LNCaP clone FGC (cell line): ENCODE measurements at regions not wholly inside any gene's neighbourhood (a gene's known extent, or its start where the extent isn't known, plus 50 kb on each side); places are given as distances from the start of the nearest gene placed in this dataset.

Experiments
- DNase-seq: peaks from one replicate; pipeline ENCODE4 v3.0.0-alpha.2; 2011; ENCODE audit warnings: low read depth
- H3K4me3 ChIP-seq: 2 replicates; pipeline ENCODE4 v1.5.1; 2011; ENCODE audit warnings: mild to moderate bottlenecking, low read depth, low read length, control low read depth
- TF ChIP-seq, protein P1 (sequence below): IDR thresholded peaks from 2 replicates; pipeline ENCODE4 v1.5.1; 2012; ENCODE audit warnings: mild to moderate bottlenecking; ENCODE audit not compliant: control insufficient read depth, insufficient read depth; ENCODE audit errors: extremely low read depth

- TF ChIP-seq, protein P1, sequence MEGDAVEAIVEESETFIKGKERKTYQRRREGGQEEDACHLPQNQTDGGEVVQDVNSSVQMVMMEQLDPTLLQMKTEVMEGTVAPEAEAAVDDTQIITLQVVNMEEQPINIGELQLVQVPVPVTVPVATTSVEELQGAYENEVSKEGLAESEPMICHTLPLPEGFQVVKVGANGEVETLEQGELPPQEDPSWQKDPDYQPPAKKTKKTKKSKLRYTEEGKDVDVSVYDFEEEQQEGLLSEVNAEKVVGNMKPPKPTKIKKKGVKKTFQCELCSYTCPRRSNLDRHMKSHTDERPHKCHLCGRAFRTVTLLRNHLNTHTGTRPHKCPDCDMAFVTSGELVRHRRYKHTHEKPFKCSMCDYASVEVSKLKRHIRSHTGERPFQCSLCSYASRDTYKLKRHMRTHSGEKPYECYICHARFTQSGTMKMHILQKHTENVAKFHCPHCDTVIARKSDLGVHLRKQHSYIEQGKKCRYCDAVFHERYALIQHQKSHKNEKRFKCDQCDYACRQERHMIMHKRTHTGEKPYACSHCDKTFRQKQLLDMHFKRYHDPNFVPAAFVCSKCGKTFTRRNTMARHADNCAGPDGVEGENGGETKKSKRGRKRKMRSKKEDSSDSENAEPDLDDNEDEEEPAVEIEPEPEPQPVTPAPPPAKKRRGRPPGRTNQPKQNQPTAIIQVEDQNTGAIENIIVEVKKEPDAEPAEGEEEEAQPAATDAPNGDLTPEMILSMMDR: no peak
- H3K4me3 ChIP-seq: no peak overlapping the region
- DNase-seq: no peak
Measured at GRCh38 chr2:150571121-150571520, 83.7 kb upstream of the RND3 start.

DNA sequence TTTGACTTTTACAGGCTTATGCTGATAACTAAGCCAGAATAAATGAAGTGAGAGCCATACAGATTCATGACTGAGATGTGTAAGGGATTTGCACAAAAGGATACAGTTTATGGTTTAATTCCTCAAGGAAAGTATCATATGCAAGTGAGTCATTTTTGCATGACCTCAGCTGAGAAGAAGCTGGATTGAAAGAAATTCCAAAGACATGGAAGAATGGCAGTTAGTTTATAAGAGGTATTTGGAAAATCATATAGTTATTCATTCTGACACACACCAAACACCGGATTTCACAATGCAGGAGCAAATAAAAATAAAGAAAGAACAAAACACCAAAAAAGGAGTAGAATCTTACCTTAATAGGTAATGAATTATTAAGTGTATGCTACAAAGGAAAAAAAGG is 83.2 kb upstream of the RND3 start:
- no peak for DNase-seq
- TF ChIP-seq, protein P1: no peak
- no peak overlapping the region for H3K4me3 ChIP-seq

- TF ChIP-seq, protein P1: no peak
- DNase-seq: no peak
- H3K4me3 ChIP-seq: no peak overlapping the region
Measured at GRCh38 chr2:150569761-150570160, 82.3 kb upstream of the RND3 start.

DNA sequence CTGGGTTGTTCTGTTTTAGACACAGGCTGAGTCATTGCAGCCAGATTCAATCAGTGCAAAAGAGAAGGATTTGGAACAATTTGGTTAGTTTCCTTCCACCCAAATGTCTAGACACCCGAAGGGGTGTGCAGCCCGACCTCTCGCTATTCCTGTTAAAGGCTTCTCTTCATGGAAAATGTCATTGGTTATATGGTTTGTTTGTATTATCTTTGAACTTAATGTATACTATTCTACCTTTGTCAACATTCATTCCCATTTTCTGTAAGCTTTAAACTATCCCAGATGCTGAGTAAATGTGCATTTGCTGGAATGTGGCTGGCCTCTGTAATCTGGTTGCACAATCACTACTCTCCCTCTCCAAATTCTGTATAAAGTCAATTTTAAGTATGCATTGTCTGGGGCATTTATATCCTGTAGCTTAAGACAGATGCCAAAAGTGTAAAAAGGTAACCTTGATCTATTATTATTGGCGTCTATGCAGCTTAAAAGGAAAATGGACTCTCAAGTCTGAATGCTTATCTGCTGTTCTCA is 80.4 kb upstream of the RND3 start:
- H3K4me3 ChIP-seq: no peak overlapping the region
- no peak for DNase-seq
- TF ChIP-seq, protein P1: no peak

GRCh38 chr2:150566289-150566688 is 78.8 kb upstream of the RND3 start:
- TF ChIP-seq, protein P1: no peak
- DNase-seq: no peak
- no peak overlapping the region for H3K4me3 ChIP-seq

DNA sequence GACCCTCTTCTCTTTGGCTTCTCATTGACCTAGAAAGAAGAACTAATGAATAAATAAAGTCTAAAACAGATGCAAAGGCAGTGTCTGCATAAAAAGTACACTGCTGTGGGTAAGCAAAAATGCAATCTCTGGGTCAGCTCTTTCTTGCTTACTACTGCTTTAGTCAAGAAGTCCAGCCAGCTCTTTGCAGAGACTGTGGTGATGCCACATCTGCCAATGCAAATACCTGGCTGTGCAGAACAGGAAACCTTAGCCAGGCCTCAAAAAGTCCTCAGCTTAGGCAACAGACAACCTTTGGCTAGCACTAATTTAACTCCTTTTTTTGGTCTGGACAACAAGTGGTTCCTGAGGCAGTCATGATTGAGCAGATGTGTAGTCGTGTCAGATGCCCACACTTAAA is 73.6 kb upstream of the RND3 start:
- no peak overlapping the region for H3K4me3 ChIP-seq
- DNase-seq: no peak
- TF ChIP-seq, protein P1: no peak

DNA sequence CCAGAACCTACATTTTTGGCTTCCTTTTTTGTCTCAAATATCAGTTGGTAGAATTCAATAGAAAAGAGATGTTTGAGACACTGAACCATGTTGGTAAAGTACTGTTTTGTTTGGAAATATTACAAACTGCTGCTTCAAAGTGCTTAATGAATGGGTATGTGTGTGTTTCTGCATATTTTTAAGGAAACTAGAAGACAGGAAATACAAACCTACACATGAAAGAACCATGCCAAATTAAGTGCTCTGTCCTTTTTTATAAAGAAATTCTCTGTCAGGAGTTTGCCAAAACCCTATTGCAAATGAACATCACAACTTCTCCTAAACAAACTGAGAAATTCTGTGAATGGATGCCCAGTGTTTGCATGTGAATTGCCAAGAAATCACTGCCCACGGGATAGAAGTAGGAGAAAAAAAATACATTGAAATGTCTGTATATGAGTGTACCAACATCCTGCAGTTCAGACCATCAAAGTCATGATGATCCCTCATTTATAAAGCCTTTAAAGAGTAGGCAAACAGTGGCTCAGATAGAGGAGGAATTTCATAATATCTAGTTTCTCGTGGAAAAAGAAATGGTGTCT is 69.6 kb upstream of the RND3 start:
- TF ChIP-seq, protein P1: no peak
- no peak overlapping the region for H3K4me3 ChIP-seq
- no peak for DNase-seq
